ENCODE measurements at regions not wholly inside any gene's neighbourhood (a gene's known extent, or its start where the extent isn't known, plus 50 kb on each side); places are given as distances from the start of the nearest gene placed in this dataset.
"Not testable (repeated sequence)": the region's sequence is repeated elsewhere in the genome, so short reads cannot be mapped to it uniquely, and the experiment has no call there.

- intact Hi-C loops (cut with DNase I): no loop called here
- WGBS, 2 donors: 64 to 70% methylated on average over 3 of the region's 3 CpGs
- H3K36me3 ChIP-seq: no peaks in the 10 kb centered on the region
- no peaks in the 10 kb centered on the region for H3K27me3 ChIP-seq
- no peak for FAIRE-seq
- H3K4me3 ChIP-seq: no peak overlapping the region
- no peaks in the 10 kb centered on the region for H3K4me1 ChIP-seq
- no peak for ATAC-seq
- DNase-seq: no peak
- no peaks in the 10 kb centered on the region for H3K9me3 ChIP-seq
- H3K27ac ChIP-seq: no peak overlapping the region
- TF ChIP-seq CTCF (IDR thresholded peaks at IDR 0.05): no peak
Measured at GRCh38 chr2:201546576-201546975, 95.0 kb downstream of the STRADB start.

DNA sequence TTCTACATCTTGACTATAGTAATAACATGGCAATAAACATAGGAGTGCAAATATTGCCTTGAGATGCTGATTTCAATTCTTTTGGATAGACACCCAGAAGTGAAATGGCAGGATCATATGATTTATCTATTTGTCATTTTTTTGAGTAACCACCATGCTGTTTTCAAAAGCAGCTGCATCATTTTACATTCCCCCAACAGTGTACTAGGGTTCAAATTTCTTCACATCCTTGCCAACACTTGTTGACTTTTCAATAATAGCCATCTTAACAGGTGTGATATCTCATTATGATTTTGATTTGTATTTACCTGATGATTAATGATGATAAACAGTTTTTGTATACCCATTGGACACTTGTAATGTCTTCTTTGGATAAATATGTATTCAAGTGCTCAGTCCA is 90.8 kb downstream of the STRADB start:
- Histone ChIP-seq H3K27ac (no peak overlapping the region), H3K4me1 (no peaks in the 10 kb centered on the region), H3K4me3 (no peak overlapping the region), H3K9me3 (no peaks in the 10 kb centered on the region), H3K27me3 (no peaks in the 10 kb centered on the region), H3K36me3 (no peaks in the 10 kb centered on the region)
- FAIRE-seq (no peak), DNase-seq (no peak), ATAC-seq (no peak)
- intact Hi-C loops (cut with DNase I): no loop called here
- TF ChIP-seq CTCF (IDR thresholded peaks at IDR 0.05): no peak

DNA sequence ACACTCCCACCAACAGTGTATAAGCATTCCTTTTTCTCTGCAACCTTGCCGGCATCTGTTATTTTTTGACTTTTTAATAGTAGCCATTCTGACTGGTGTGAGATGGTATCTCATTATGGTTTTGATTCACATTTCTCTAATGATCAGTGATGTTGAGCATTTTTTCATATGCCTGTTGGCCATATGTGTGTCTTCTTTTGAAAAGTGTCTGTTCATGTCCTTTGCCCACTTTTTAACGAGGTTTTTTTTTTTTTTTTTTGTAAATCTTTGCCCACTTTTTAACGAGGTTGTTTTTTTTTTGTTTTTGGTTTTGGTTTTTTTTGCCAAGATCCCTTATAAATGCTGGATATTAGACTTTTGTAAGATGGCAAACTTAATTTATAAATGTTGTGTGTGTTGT is 87.7 kb downstream of the STRADB start:
- H3K9me3 ChIP-seq; H3K27ac ChIP-seq; H3K4me1 ChIP-seq; H3K36me3 ChIP-seq; DNase-seq; ATAC-seq; intact Hi-C loops (cut with DNase I); H3K4me3 ChIP-seq; H3K27me3 ChIP-seq; FAIRE-seq: not testable (repeated sequence)
- WGBS, 2 donors: 38 to 72% methylated on average over 3 of the region's 3 CpGs

- H3K9me3 ChIP-seq: no peaks in the 10 kb centered on the region
- H3K27me3 ChIP-seq: no peaks in the 10 kb centered on the region
- no peak for ATAC-seq
- intact Hi-C loops (cut with DNase I): no loop called here
- 67 to 72% methylated on average over 1 of the region's 1 CpG for WGBS, 2 donors
- H3K4me3 ChIP-seq: no peak overlapping the region
- H3K27ac ChIP-seq: no peak overlapping the region
- no peaks in the 10 kb centered on the region for H3K36me3 ChIP-seq
- H3K4me1 ChIP-seq: no peaks in the 10 kb centered on the region
- TF ChIP-seq CTCF (IDR thresholded peaks at IDR 0.05): no peak
- no peak for FAIRE-seq
- DNase-seq: no peak
Measured at GRCh38 chr2:201538025-201538424, 86.5 kb downstream of the STRADB start.

DNA sequence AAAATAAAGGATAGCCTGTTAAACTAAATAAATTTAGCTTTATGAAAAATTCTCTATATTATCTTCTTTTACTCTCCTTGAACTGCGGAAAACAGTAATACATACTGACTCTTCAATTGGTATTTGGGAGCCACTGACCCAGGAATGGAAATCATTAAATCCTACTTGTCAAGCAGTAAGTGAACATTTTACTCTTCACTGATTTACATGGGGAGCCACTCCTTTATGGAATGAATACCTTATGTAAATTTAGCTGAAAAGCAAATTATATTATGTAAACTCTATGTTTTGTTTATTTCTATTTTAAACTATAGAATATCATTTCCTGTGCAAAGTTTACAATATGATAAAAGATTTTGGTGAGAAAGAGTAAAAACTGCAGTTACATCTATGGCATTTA is 85.2 kb downstream of the STRADB start:
- H3K4me1 ChIP-seq: no peaks in the 10 kb centered on the region
- intact Hi-C loops (cut with DNase I): no loop called here
- H3K9me3 ChIP-seq: no peaks in the 10 kb centered on the region
- 83 to 89% methylated on average over 1 of the region's 1 CpG for WGBS, 2 donors
- no peak for ATAC-seq
- no peak overlapping the region for H3K27ac ChIP-seq
- H3K27me3 ChIP-seq: no peaks in the 10 kb centered on the region
- no peaks in the 10 kb centered on the region for H3K36me3 ChIP-seq
- FAIRE-seq: no peak
- TF ChIP-seq CTCF (IDR thresholded peaks at IDR 0.05): no peak
- H3K4me3 ChIP-seq: no peak overlapping the region
- DNase-seq: no peak

GRCh38 chr2:201536046-201536445 is 84.5 kb downstream of the STRADB start:
- intact Hi-C loops (cut with DNase I): no loop called here
- DNase-seq: no peak
- no peaks in the 10 kb centered on the region for H3K36me3 ChIP-seq
- no peak for TF ChIP-seq CTCF (IDR thresholded peaks at IDR 0.05)
- ATAC-seq: no peak
- no peaks in the 10 kb centered on the region for H3K9me3 ChIP-seq
- H3K27ac ChIP-seq: no peak overlapping the region
- H3K4me3 ChIP-seq: no peak overlapping the region
- 35% methylated on average over 2 of the region's 2 CpGs for WGBS, 2 donors
- no peak for FAIRE-seq
- no peaks in the 10 kb centered on the region for H3K4me1 ChIP-seq
- no peaks in the 10 kb centered on the region for H3K27me3 ChIP-seq

Measured in pancreas (tissue), 10 donors.